Endothelial cell of umbilical vein (primary cell): ENCODE measurements at regions not wholly inside any gene's neighbourhood (a gene's known extent, or its start where the extent isn't known, plus 50 kb on each side); places are given as distances from the start of the nearest gene placed in this dataset.

Source experiments
- BruUV-seq: library from RNA; stranded (reverse); fragments of 400-500 nt; replicated peaks from 2 replicates; lab custom pipeline; 2021; lab: Mats Ljungman, UMichigan
- CTCF ChIA-PET: fragments of 300-600, 350-600 bp; sonication (Branson Sonifier 250); formaldehyde crosslinking; loops from one replicate; lab custom pipeline; 2021; ENCODE audit warnings: antibody characterized with exemption, inconsistent platforms; lab: Charles Lee
- POLR2A ChIA-PET: fragments of 300-600, 350-600 bp; sonication (Branson Sonifier 250); formaldehyde crosslinking; loops from one replicate; lab custom pipeline; 2021; ENCODE audit warnings: antibody characterized with exemption, inconsistent platforms; lab: Charles Lee
- DNase-seq: peaks from one replicate; pipeline ENCODE4 v3.0.0-alpha.2; 2011; ENCODE audit warnings: low read depth, low spot score
- FAIRE-seq: peaks from 2 replicates; lab custom pipeline; 2011; peaks lifted over from hg19 to GRCh38; lab: Jason Lieb, UNC
- H2AFZ ChIP-seq: 2 replicates; pipeline ENCODE4 v1.6.0; 2012; ENCODE audit warnings: low read depth, low read length, control low read depth, inconsistent platforms
- H3K27ac ChIP-seq: 2 replicates; pipeline ENCODE4 v1.5.1; 2011; ENCODE audit warnings: low read depth, mild to moderate bottlenecking, control low read depth, low read length, moderate library complexity; ENCODE audit not compliant: insufficient read depth
- H3K27me3 ChIP-seq, 2 experiments: 2 replicates each; pipeline versions ENCODE4 v1.6.0 to v1.6.1; 2011; ENCODE audit warnings: low read length in 2 of 2, mixed read lengths in 1 of 2; ENCODE audit not compliant: control insufficient read depth in 2 of 2, insufficient read depth in 2 of 2
- H3K36me3 ChIP-seq, 2 experiments: 2 replicates in 1 of 2; 3 replicates in 1 of 2; pipeline ENCODE4 v1.5.1; 2011; ENCODE audit warnings: low read length in 2 of 2, mild to moderate bottlenecking in 1 of 2, moderate library complexity in 1 of 2; ENCODE audit not compliant: control insufficient read depth in 2 of 2, insufficient read depth in 2 of 2; ENCODE audit errors: extremely low read depth in 1 of 2
- H3K4me1 ChIP-seq: 3 replicates; pipeline ENCODE4 v1.5.1; 2011; ENCODE audit warnings: mild to moderate bottlenecking, low read length; ENCODE audit not compliant: control insufficient read depth, insufficient read depth; ENCODE audit errors: extremely low read depth
- H3K4me2 ChIP-seq: 2 replicates; pipeline ENCODE4 v1.6.1; 2011; ENCODE audit warnings: low read length, control low read depth, mixed read lengths; ENCODE audit not compliant: insufficient read depth
- H3K4me3 ChIP-seq, 3 experiments: fragments of 200-600 bp in 1 of 3; sonication (generic), shearing (Covaris generic) in 1 of 3; replicated peaks in 1 of 3; 2 replicates each; pipeline ENCODE4 v1.5.1; 2011 to 2016; ENCODE audit warnings: control low read depth in 3 of 3, low read length in 3 of 3, mild to moderate bottlenecking in 2 of 3, inconsistent platforms in 1 of 3, low read depth in 1 of 3, moderate library complexity in 1 of 3; ENCODE audit not compliant: insufficient read depth in 1 of 3
- H3K79me2 ChIP-seq: 2 replicates; pipeline ENCODE4 v1.6.0; 2012; ENCODE audit warnings: low read length, inconsistent platforms; ENCODE audit not compliant: control insufficient read depth, insufficient read depth
- H3K9ac ChIP-seq: replicated peaks from 2 replicates; pipeline ENCODE3; 2011; ENCODE audit warnings: low read length, control low read depth; ENCODE audit not compliant: insufficient read depth; ENCODE audit errors: extremely low read depth
- H3K9me1 ChIP-seq: replicated peaks from 3 replicates; pipeline ENCODE4 v1.6.0; 2011; ENCODE audit warnings: mild to moderate bottlenecking, low read length; ENCODE audit not compliant: control insufficient read depth, insufficient read depth; ENCODE audit errors: extremely low read depth
- H3K9me3 ChIP-seq: replicated peaks from 2 replicates; pipeline ENCODE4 v1.5.1; 2012; ENCODE audit warnings: low read length, inconsistent platforms; ENCODE audit not compliant: control insufficient read depth, insufficient read depth
- H4K20me1 ChIP-seq: replicated peaks from 2 replicates; pipeline ENCODE3; 2011; ENCODE audit warnings: mild to moderate bottlenecking, low read length; ENCODE audit not compliant: control insufficient read depth, insufficient read depth; ENCODE audit errors: extremely low read depth
- EZH2 ChIP-seq: IDR thresholded peaks from 2 replicates; pipeline ENCODE4 v1.6.1; 2012; ENCODE audit warnings: borderline replicate concordance, low read depth, mild to moderate bottlenecking, moderate library complexity, low read length, inconsistent platforms; ENCODE audit not compliant: severe bottlenecking
- FOS ChIP-seq: IDR thresholded peaks from 2 replicates; pipeline ENCODE4 v1.6.1; 2011; ENCODE audit warnings: mild to moderate bottlenecking, low read length, moderate library complexity, borderline replicate concordance; ENCODE audit not compliant: insufficient read depth
- GATA2 ChIP-seq: IDR thresholded peaks from 2 replicates; pipeline ENCODE4 v1.7.0; 2011; ENCODE audit warnings: low read depth, mild to moderate bottlenecking, moderate library complexity, mixed read lengths, low read length; ENCODE audit not compliant: insufficient read length, insufficient read depth
- JUN ChIP-seq: IDR thresholded peaks from 2 replicates; pipeline ENCODE4 v1.6.1; 2011; ENCODE audit warnings: borderline replicate concordance, low read depth; ENCODE audit not compliant: insufficient read length, insufficient read depth
- MYC ChIP-seq: IDR thresholded peaks from one replicate; pipeline ENCODE4 v1.6.1; 2011; ENCODE audit warnings: mild to moderate bottlenecking, low read depth, low read length
- POLR2A ChIP-seq: IDR thresholded peaks from 2 replicates; pipeline ENCODE4 v1.6.1; 2012; ENCODE audit warnings: low read depth, mild to moderate bottlenecking, control low read depth, low read length
- POLR2AphosphoS5 ChIP-seq: IDR thresholded peaks from 2 replicates; pipeline ENCODE4 v1.6.1; 2012; ENCODE audit warnings: low read depth, mild to moderate bottlenecking, control low read depth, low read length, moderate library complexity; ENCODE audit not compliant: insufficient read depth
- dilution Hi-C: fragments of 300-500 bp; cut with MboI; formaldehyde crosslinking; loops from one replicate; pipeline ENCODE4 v1.15.0; 2019; ENCODE audit warnings: low sequenced_read_pairs; ENCODE audit not compliant: extremely low pct_ligation_motif_present
- intact Hi-C: fragments of 100-400 bp; cut with micrococcal nuclease; formaldehyde crosslinking; loops from one replicate; pipeline ENCODE4 v1.10.0; 2022
- TF ChIP-seq, protein P1 (sequence below), 2 donors: IDR thresholded peaks; 1 replicate in 1 of 2; 2 replicates in 1 of 2; pipeline ENCODE4 v1.5.1; 2011; ENCODE audit warnings: low read length in 2 of 2, mild to moderate bottlenecking in 2 of 2, moderate library complexity in 2 of 2, control low read depth in 1 of 2, inconsistent platforms in 1 of 2, low read depth in 1 of 2; ENCODE audit not compliant: insufficient read depth in 1 of 2; ENCODE audit errors: extremely low read depth in 1 of 2
- TF ChIP-seq, protein P2 (sequence below): IDR thresholded peaks from 2 replicates; pipeline ENCODE4 v1.6.1; 2011; ENCODE audit not compliant: insufficient read depth, insufficient read length

DNA sequence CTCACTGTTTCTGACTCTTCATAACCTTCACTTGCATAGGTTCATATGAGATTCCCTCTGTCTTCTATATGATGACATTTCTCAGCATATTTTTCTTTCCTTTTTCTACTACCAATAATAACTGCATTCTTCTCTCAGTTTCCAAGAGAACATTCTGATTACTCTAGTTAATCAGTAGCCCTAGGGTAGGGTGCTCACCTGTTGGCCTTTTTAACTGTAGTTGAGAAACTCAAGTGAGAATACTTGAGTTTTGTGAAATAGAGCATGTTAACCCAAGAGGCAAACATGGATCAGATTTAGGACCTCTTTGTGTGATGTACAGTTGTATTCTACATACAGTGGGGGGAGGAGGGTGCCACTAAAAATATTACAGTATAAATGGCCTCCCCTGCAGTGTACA, 308.0 kb downstream of the CMPK2 start:
- no peak for DNase-seq
- CTCF ChIA-PET = no interaction called here
- Histone ChIP-seq H3K27me3 (no peaks in the 10 kb centered on the region), H3K36me3 (no peaks in the 10 kb centered on the region), H3K27ac (no peak overlapping the region), H3K4me1 (no peaks in the 10 kb centered on the region), H3K4me3 (no peak overlapping the region), H3K79me2 (no peaks in the 10 kb centered on the region), H2AFZ (no peak overlapping the region), H4K20me1 (no peaks in the 10 kb centered on the region), H3K4me2 (no peak overlapping the region), H3K9ac (no peak overlapping the region), H3K9me1 (no peaks in the 10 kb centered on the region), H3K9me3 (peaks cover 3% of the 10 kb centered on the region)
- intact Hi-C loops = no loop called here
- no peak for TF ChIP-seq EZH2
- TF ChIP-seq FOS = no peak
- TF ChIP-seq JUN = no peak
- TF ChIP-seq, protein P1, sequence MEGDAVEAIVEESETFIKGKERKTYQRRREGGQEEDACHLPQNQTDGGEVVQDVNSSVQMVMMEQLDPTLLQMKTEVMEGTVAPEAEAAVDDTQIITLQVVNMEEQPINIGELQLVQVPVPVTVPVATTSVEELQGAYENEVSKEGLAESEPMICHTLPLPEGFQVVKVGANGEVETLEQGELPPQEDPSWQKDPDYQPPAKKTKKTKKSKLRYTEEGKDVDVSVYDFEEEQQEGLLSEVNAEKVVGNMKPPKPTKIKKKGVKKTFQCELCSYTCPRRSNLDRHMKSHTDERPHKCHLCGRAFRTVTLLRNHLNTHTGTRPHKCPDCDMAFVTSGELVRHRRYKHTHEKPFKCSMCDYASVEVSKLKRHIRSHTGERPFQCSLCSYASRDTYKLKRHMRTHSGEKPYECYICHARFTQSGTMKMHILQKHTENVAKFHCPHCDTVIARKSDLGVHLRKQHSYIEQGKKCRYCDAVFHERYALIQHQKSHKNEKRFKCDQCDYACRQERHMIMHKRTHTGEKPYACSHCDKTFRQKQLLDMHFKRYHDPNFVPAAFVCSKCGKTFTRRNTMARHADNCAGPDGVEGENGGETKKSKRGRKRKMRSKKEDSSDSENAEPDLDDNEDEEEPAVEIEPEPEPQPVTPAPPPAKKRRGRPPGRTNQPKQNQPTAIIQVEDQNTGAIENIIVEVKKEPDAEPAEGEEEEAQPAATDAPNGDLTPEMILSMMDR (IDR thresholded peaks at IDR 0.05; ENCODE audit: extremely low read depth in 1 of 2, insufficient read depth in 1 of 2, low read depth in 1 of 2, low read length in 2 of 2) = no peak
- no peak for TF ChIP-seq POLR2AphosphoS5
- no peak for TF ChIP-seq POLR2A
- TF ChIP-seq GATA2 = no peak
- TF ChIP-seq, protein P2, sequence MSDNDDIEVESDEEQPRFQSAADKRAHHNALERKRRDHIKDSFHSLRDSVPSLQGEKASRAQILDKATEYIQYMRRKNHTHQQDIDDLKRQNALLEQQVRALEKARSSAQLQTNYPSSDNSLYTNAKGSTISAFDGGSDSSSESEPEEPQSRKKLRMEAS = no peak
- TF ChIP-seq MYC = no peak
- dilution Hi-C loops = no loop called here
- no peak for FAIRE-seq
- POLR2A ChIA-PET = no interaction called here
- no TSS peak for BruUV-seq
